GM12874 (cell line): ENCODE measurements at regions not wholly inside any gene's neighbourhood (a gene's known extent, or its start where the extent isn't known, plus 50 kb on each side); places are given as distances from the start of the nearest gene placed in this dataset.

Source experiments
- CTCF ChIP-seq: IDR thresholded peaks from 2 replicates; pipeline ENCODE4 v1.5.1; 2011; ENCODE audit warnings: low read depth, mild to moderate bottlenecking, control low read depth, low read length, moderate library complexity; ENCODE audit not compliant: insufficient read depth

DNA sequence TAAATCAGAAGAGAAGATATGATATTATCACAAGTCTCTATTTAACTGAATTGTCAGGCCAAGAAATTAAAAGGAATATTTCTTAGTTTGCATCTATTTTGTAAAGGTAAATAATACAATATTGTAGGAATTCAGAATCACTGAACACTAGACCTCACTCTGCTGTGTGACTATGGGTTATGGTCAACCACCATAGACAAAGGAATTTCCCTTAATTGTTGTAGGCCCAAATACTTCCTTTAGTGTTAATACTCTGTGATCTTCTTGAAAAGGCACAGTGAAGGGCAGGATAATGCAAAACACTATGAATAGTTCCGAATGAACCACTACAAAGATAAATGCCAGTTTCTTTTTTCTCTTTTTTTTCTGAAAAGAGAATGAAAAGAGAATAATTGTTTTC lies 162.3 kb downstream of the TUSC7 start:
- TF ChIP-seq CTCF: no peak

DNA sequence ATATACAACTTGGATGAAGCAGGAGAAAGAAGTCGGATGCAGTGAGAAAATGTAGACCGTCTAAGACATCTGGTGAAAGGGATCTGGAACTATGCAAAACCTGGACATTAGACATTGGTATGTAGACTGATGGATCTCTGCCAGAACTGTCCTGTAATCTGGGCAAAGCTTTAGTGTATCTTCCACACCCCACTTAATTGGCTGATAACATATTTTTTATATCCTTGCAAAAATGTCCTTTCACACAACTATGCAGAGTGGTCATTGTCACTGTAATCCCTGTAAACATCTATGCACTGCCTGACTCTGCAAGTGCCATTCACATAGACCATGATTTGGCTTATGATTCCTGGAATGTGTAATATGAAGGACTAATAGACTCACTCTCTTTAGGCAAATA lies 163.1 kb downstream of the TUSC7 start:
- TF ChIP-seq CTCF: no peak

DNA sequence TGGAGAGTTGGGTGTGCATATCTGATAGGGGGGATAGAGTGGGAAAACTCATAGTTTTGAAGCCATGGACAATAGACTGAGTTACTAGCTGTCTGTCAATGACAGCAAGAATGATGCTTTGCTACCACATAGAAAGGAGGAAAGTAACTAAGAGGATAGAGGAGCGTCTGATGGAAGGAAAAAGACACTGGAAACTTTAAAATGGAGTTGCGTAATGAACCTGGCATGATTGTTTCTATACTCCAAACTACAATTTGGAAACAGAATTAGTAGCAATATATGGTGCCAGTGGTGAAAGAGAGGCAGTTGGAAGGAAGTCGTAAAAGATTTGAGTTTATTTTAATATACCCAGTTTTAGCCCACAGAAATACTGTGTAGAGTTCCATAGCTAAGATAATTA lies 163.6 kb downstream of the TUSC7 start:
- no peak for TF ChIP-seq CTCF

DNA sequence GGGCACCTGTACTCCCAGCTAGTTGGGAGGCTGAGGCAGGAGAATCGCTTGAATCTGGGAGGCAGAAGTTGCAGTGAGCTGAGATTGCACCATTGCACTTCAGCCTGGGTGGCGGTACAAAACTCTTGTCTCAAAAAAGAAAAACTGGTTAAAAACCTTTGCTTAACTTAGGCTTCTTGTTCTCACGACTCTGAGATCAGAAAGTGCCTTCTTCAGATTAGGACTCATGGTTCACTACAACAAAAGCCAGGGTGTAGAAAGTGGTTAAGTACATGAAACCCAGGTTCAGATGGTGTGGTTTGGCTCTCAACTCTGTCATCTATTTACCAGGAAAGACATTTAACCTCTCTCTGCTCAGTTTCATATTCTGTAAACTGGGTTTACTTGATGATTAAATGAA lies 168.4 kb downstream of the TUSC7 start:
- TF ChIP-seq CTCF: no peak

DNA sequence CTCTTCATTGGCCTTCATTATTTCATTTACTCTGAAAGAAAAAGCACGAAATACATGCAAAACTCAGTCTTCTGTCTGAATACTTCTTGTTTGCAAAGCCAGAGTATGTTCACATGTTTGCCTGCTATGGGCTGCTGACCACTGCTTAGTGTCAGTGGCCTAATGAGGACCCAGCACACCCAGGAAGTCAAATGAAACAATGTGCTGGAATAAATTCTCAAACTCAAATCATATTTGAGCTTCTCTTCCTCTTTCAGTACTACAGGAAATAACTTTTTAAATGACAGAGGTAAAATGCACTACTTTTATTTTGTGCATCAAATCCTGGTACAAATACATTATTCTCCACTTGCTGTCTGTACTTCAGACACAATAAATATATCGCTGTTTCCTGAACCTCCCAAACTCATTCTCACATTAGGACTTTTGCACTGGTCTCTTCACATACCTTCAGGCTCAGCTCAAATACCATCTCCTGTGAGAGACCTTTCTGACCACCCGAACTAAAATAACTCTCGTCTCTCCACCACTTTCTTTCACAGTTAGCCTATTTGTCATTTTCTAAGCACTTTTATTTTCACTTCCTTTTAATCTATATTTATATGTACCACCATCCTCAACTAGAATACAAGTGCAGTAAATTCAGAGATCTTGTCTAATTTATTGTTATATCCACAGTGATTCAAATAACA lies 176.8 kb downstream of the TUSC7 start:
- no peak for TF ChIP-seq CTCF

DNA sequence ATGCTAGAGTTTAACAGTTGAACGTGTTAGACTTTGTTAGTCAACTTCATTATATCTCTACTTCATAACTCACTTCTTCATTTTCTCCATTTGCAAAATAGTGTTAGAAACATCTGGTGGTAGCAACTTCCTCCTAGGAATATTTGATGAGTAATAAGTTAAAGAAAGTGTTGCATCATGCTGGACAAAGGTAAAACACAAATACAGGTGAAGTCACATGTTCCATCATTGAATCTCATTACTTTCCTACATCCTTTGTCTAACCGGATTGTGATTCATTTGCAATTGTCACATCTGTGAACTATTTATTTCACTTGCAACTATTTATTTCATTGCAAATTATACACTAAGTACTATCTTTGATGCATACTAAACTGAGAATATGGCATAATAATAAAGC lies 186.5 kb downstream of the TUSC7 start:
- TF ChIP-seq CTCF: no peak

DNA sequence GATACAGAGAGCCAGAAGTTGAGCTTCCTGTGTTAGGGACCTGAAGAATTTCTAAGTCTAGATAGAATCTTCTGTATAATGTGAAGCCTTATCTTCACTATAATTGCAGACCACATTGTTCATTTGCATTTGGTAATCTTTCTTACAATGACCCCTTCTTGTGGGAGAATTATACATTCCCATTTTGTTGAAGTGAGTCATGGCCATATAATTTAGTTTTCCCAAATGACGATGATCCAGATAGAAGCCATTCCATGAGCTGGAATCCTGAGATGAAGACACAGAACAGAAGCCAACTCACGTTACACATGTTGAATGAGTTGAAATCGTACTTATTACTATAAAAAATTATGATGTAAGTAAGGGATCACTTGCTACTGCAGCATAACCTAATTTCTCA lies 187.8 kb downstream of the TUSC7 start:
- TF ChIP-seq CTCF: no peak

- no peak for TF ChIP-seq CTCF
Measured at GRCh38 chr3:116899253-116899652, 189.7 kb downstream of the TUSC7 start.
